Thymus (tissue), 11 donors: ENCODE measurements at regions not wholly inside any gene's neighbourhood (a gene's known extent, or its start where the extent isn't known, plus 50 kb on each side); places are given as distances from the start of the nearest gene placed in this dataset.

Source experiments
- DNase-seq, 9 donors: peaks; one replicate each; pipeline ENCODE4 v3.0.0-alpha.2; 2013; ENCODE audit warnings: low spot score in 9 of 9, low read depth in 6 of 9, missing footprints in 1 of 9
- H3K27ac ChIP-seq, 2 donors: one replicate each; pipeline ENCODE4 v1.5.1; 2013; ENCODE audit warnings: control low read depth in 1 of 2, low read depth in 1 of 2, low read length in 1 of 2, mild to moderate bottlenecking in 1 of 2, moderate library complexity in 1 of 2
- H3K27me3 ChIP-seq, 2 donors: one replicate each; pipeline ENCODE4 v1.5.1; 2013; ENCODE audit warnings: low read length in 1 of 2; ENCODE audit not compliant: control insufficient read depth in 2 of 2, insufficient read depth in 1 of 2
- H3K36me3 ChIP-seq, 2 donors: one replicate each; pipeline ENCODE4 v1.5.1; 2013; ENCODE audit warnings: low read length in 1 of 2, mild to moderate bottlenecking in 1 of 2, moderate library complexity in 1 of 2; ENCODE audit not compliant: control insufficient read depth in 2 of 2, insufficient read depth in 2 of 2
- H3K4me1 ChIP-seq, 2 donors: one replicate each; pipeline ENCODE4 v1.5.1; 2013; ENCODE audit warnings: low read length in 2 of 2; ENCODE audit not compliant: control insufficient read depth in 2 of 2, insufficient read depth in 2 of 2
- H3K4me3 ChIP-seq, 2 donors: one replicate each; pipeline ENCODE4 v1.5.1; 2013; ENCODE audit warnings: low read length in 2 of 2, control low read depth in 1 of 2, mild to moderate bottlenecking in 1 of 2
- H3K9me3 ChIP-seq, 2 donors: one replicate each; pipeline ENCODE4 v1.5.1; 2013; ENCODE audit warnings: low read length in 1 of 2, mild to moderate bottlenecking in 1 of 2; ENCODE audit not compliant: control insufficient read depth in 2 of 2, insufficient read depth in 1 of 2
- WGBS: extraction: QIAGEN DNeasy Blood & Tissue Kit; methylation state at CpG from one replicate; pipeline ENCODE4 v1.1.7; 2013; 5-methylcytosine and 5-hydroxymethylcytosine counted together
- donor health status: healthy.

DNA sequence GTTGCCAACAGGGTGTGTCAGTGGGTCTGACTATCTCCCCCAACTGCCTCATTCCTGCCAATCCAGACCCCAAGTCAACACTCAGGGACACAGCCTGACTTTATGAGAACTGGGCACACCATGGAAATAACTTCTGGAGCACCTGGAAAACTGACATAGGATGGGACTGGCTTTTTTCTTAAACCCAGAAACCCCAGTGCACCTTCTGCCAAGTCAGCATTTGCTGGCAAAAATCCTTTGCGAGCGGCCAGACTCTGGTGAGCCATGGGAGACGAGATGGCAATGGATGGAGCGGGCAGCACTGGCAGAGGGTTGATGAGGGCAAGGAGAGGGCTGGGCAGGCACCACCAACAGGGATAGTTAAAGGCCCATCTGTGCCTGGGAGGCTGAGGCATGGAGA, 114.4 kb upstream of the OSMR start:
- DNase-seq = no peak
- no peaks in the 10 kb centered on the region for H3K36me3 ChIP-seq
- WGBS = 61% methylated on average over 4 of the region's 4 CpGs
- H3K4me1 ChIP-seq = no peaks in the 10 kb centered on the region
- no peaks in the 10 kb centered on the region for H3K27me3 ChIP-seq
- H3K4me3 ChIP-seq = no peak overlapping the region
- H3K9me3 ChIP-seq = no peaks in the 10 kb centered on the region
- H3K27ac ChIP-seq = no peak overlapping the region

DNA sequence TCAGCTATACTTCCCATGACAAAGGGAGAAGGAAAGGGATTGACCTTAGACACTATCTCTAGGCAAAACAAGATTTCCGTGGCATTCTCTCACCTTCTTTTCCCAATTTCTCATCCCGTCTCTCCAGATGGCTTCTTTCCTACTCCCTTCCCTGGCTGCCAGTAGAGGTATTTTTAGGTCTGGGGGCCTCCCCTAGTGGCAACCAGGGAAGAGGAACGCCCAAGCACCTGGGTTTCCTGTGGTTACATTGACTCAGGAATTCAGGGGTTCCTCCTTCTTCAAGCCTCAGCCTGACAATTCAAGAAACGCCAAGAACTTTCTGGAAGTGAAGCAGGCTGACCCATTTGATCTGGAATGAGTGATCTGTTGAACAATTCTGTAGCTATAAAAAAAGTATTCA, 111.5 kb upstream of the OSMR start:
- no peaks in the 10 kb centered on the region for H3K27me3 ChIP-seq
- no peak overlapping the region for H3K4me3 ChIP-seq
- 43% methylated on average over 4 of the region's 4 CpGs for WGBS

DNA sequence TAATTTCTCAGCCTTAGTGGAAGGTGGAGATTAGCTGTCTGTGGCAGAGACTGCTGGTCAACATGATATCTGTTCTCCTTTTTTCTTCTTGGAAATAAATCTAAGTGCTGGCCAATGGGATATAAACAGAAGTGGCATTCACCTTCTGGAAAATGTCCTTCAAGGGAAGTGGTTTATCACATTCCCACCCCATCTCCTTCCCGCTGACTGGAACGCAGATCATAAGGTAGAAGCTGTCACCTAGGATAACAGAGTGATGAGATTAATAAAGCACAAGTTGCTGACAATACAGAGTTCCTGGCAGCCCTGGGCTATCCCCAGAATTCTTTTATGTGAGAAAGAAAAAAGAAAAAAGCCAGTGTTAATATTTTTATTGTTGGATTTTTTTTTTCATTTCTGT, 109.7 kb upstream of the OSMR start:
- H3K36me3 ChIP-seq = no peaks in the 10 kb centered on the region
- no peak overlapping the region for H3K4me3 ChIP-seq
- no peaks in the 10 kb centered on the region for H3K9me3 ChIP-seq
- H3K27ac ChIP-seq = no peak overlapping the region
- no peak for DNase-seq
- no peaks in the 10 kb centered on the region for H3K27me3 ChIP-seq
- 91% methylated on average over 2 of the region's 2 CpGs for WGBS
- H3K4me1 ChIP-seq = no peaks in the 10 kb centered on the region

More for the DNA sequence above, 111.5 kb upstream of the OSMR start:
- H3K36me3 ChIP-seq = no peaks in the 10 kb centered on the region
- no peaks in the 10 kb centered on the region for H3K9me3 ChIP-seq
- DNase-seq = no peak
- H3K4me1 ChIP-seq = no peaks in the 10 kb centered on the region
- H3K27ac ChIP-seq = no peak overlapping the region

DNA sequence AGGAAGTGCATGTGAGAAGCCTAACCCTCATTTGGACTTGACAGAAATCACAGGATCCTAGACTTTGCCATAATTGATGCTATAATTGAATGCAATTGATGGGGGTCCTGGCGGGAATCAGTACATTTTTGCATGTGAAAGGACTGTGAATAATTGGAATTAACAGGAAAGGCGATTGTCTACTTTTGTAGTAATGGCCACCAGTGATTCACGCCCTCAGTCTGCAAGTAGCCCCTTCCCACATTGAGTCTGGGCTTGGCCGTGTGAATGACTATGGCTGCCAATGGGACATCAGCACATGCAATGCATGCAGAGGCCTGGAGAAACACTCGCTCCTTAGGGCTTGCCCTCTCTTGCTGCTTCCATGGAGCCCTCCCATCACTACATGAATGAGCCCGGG, 107.8 kb upstream of the OSMR start:
- H3K36me3 ChIP-seq = no peaks in the 10 kb centered on the region
- 97% methylated on average over 6 of the region's 6 CpGs for WGBS
- H3K4me1 ChIP-seq = no peaks in the 10 kb centered on the region
- DNase-seq = no peak
- no peak overlapping the region for H3K4me3 ChIP-seq
- H3K27ac ChIP-seq = no peak overlapping the region
- no peaks in the 10 kb centered on the region for H3K9me3 ChIP-seq
- no peaks in the 10 kb centered on the region for H3K27me3 ChIP-seq

DNA sequence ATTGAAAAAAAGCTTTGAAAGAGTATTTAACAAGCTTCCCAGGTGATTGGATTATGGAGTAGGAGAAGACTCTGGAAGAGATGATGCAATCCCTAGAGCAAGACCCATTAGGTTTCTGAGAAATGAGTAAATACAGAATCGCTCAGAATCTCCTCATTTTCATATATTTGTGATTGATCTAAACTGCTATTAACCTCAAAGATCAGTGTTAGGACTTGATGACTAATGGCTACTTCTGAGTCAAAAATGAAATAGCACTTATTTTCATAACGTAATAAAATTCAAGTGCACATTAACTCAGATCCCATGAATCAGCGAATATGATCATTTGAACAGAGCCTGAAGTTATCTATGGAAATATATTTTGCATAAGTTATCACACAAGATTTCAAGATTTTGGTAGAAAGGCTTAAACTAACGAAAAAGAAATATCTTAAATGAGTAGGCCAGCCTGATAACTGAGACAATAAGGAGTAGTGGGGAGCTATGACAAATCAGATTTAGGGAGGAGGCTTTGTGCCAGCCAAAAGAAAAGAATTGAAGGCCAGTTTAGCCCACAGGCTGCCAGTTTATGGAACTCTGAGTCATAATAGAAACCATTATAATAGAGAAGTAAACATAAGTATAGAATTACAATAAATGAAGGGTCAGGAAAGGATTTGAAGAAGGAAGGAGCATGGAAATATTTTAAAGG, 106.7 kb upstream of the OSMR start:
- Histone ChIP-seq H3K27me3 (no peaks in the 10 kb centered on the region), H3K27ac (no peak overlapping the region), H3K4me1 (no peaks in the 10 kb centered on the region), H3K4me3 (no peak overlapping the region), H3K36me3 (no peaks in the 10 kb centered on the region), H3K9me3 (no peaks in the 10 kb centered on the region)
- WGBS = 88% methylated on average over 4 of the region's 4 CpGs
- DNase-seq = no peak

DNA sequence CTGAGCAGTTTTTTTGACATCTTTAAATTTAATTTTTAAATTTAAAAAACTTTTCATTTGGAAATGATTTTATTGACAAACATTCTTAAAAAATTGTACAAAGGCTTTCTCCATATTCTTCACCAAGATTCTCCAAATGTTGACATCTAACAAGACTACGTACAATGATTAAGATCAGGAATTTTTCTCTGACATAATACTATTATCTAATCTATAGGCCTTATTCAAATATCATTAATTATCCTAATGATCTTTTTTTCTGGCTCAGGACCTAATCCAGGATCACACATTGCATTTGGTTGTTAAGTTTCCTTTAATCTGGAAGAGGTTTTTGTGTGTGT, 106.1 kb upstream of the OSMR start:
- no peaks in the 10 kb centered on the region for H3K4me1 ChIP-seq
- H3K4me3 ChIP-seq = no peak overlapping the region
- no peak for DNase-seq
- WGBS = 94% methylated on average over 1 of the region's 1 CpG
- H3K27me3 ChIP-seq = no peaks in the 10 kb centered on the region
- H3K27ac ChIP-seq = no peak overlapping the region
- H3K36me3 ChIP-seq = no peaks in the 10 kb centered on the region
- H3K9me3 ChIP-seq = no peaks in the 10 kb centered on the region

DNA sequence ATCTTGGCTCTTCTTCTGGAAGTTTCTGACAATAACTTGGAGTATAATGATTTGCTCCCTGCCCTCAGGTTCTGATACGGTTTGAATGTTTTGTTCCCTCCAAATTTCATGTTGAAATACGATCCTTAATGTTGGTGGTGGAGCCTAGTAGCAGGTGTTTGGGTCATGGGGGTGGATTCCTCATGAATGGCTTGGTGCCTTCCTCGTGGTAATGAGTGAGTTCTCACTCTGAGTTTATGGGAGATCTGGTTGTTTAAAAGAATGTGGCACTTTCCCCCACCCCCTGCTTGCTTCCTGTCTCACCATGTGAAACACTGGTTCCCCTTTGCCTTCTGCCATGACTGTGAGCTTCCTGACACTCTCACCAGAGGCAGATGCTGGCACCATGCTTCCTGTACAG, 103.0 kb upstream of the OSMR start:
- no peak overlapping the region for H3K27ac ChIP-seq
- no peak overlapping the region for H3K4me3 ChIP-seq
- H3K9me3 ChIP-seq = no peaks in the 10 kb centered on the region
- no peaks in the 10 kb centered on the region for H3K4me1 ChIP-seq
- no peaks in the 10 kb centered on the region for H3K27me3 ChIP-seq
- no peak for DNase-seq
- 61% methylated on average over 3 of the region's 3 CpGs for WGBS
- H3K36me3 ChIP-seq = no peaks in the 10 kb centered on the region

DNA sequence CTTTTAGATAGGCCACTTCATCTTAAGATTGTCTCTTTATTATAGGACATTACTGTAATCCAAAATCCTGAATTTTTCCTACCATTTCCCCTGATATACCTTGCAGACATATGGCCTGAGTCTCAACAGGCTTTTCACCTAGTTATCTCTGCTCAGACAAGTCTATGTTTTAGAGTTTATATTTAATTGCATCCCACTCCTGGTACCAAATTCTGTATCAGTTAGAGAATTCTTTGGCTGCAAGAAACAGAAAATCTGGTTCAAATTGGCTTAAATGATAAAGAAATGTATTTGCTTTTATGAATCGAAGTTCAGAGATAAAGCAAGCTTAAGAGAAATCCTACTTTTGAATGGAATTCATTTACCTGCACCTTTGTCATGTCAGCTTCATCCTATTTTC, 102.2 kb upstream of the OSMR start:
- DNase-seq = no peak
- H3K4me1 ChIP-seq = no peaks in the 10 kb centered on the region
- H3K27me3 ChIP-seq = no peaks in the 10 kb centered on the region
- no peaks in the 10 kb centered on the region for H3K36me3 ChIP-seq
- no peak overlapping the region for H3K27ac ChIP-seq
- no peaks in the 10 kb centered on the region for H3K9me3 ChIP-seq
- H3K4me3 ChIP-seq = no peak overlapping the region
- 86% methylated on average over 1 of the region's 1 CpG for WGBS

DNA sequence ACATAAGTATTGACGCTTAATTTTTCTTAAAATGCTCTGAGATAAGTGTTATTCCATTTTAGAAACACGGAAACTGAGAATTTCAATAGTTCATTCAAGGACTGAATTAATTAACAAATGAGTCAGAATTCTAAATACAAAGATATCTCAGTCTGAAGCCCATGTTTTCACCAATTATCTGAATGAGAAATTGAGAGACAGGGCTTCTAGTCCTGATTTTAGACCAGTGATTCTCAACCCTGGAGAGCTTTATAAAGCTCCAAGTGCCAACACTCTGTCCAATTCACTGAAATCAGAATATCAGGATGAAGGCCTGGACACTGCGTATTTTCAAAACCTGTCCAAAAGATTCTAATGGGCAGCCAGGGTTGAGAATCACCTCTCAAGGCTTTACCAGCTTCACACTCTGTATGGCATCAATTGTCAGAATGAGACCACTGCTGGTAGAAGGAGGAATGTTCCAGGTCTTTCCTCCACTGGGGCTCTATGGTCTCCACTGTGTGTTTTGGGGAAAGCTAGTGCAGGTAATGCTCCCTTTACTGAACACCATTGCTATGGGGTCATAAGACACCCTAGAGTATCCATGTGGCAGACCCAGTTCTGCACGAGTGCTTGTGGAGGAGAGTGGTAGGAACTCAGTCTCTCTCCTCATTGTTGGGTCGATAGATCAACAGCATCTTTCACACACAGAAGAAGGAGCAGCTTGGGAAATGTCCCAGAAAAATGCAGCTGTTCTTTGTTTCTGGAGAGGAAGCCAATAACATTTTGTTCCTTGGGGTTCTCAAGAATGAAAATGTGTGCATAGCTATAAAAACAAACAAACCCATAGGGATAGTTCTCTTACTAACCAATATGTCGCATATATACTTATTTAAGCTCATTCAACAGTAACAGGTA, 99.7 kb upstream of the OSMR start:
- no peak for DNase-seq
- Histone ChIP-seq H3K9me3 (no peaks in the 10 kb centered on the region), H3K27ac (no peak overlapping the region)

More for the DNA sequence above, 99.7 kb upstream of the OSMR start:
- Histone ChIP-seq H3K27me3 (no peaks in the 10 kb centered on the region), H3K4me1 (no peaks in the 10 kb centered on the region), H3K36me3 (no peaks in the 10 kb centered on the region), H3K4me3 (no peak overlapping the region)
- 94% methylated on average over 6 of the region's 6 CpGs for WGBS
